ENCODE measurements at regions not wholly inside any gene's neighbourhood (a gene's known extent, or its start where the extent isn't known, plus 50 kb on each side); places are given as distances from the start of the nearest gene placed in this dataset.

- TF ChIP-seq JUN (IDR thresholded peaks at IDR 0.05), result no peak
- TF ChIP-seq CTCF (IDR thresholded peaks at IDR 0.05), result no peak
- no peak for TF ChIP-seq NFE2L2 (conservative IDR thresholded peaks at IDR 0.05; ENCODE audit: low read length)
- no peak for TF ChIP-seq TFCP2L1 (CRISPR knock-in tag; IDR thresholded peaks at IDR 0.05)
- no peak for TF ChIP-seq CHD4 (IDR thresholded peaks at IDR 0.05; ENCODE audit: borderline replicate concordance)
- TF ChIP-seq RNF2 (IDR thresholded peaks at IDR 0.05; ENCODE audit: borderline replicate concordance, low read depth), result no peak
- TF ChIP-seq MAX (IDR thresholded peaks at IDR 0.05), result no peak
Observed at GRCh38 chr1:178603926-178604325, 91.0 kb downstream of the TEX35 start.
